Central memory CD4-positive, alpha-beta T cell (primary cell): ENCODE measurements at regions not wholly inside any gene's neighbourhood (a gene's known extent, or its start where the extent isn't known, plus 50 kb on each side); places are given as distances from the start of the nearest gene placed in this dataset.
"Not testable (repeated sequence)": the region's sequence is repeated elsewhere in the genome, so short reads cannot be mapped to it uniquely, and the experiment has no call there.

ENCODE experiments used
- DNase-seq: peaks from one replicate; pipeline ENCODE4 v3.0.0; 2022

GRCh38 chr9:30775236-30775635 is 1609.2 kb upstream of the ACO1 start:
- no peak for DNase-seq

- no peak for DNase-seq
These were observed 1587.7 kb upstream of the ACO1 start for GRCh38 chr9:30796764-30797163.

DNA sequence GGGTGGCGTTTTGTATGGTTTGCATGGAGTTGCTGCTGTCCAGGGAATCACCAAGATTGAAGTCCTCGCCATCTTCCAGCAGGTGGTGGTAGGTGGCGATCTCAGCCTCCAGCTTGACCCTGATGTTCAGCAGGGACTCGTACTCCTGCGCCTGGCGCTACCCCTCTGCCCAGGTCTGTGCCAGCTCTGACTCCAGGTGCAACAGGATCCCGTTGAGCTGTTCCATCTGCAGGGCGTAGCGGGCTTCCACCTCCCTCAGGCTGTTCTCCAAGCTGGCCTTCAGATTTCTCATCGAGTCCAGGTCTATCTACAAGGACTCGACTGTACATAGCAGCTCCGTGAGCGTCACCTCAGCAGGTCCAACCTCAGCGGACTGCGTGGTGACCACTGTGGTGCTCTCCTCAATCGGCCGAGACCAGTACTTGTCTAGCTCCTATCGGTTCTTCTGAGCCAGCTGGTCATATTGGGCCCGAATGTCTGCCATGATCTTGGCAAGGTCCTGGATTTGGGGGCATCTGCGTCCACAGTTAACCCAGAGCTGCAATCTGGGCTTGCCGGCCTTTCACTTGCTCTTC is 1584.8 kb upstream of the ACO1 start:
- no peak for DNase-seq

DNA sequence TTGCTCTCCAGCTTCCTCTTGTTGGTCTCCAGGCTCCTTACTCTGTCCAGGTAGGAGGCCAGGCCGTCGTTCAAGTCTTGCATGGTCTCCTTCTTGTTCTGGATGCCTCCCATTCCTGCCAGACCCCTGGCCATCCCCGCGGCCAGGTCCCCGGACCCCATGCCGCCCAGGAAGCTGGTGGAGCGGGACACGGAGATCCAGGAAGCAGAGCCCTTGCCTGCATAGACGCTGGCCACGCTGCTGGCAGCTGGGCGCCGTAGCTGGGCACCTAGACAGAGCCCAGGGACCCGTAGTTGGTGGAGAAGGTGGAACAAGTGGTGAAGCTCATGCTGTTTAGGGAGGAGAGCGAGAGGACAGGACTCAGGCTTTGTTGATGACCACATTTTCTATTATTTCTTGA is 1584.0 kb upstream of the ACO1 start:
- no peak for DNase-seq

GRCh38 chr9:30812821-30813220 is 1571.6 kb upstream of the ACO1 start:
- no peak for DNase-seq

GRCh38 chr9:30815585-30815984 is 1568.9 kb upstream of the ACO1 start:
- DNase-seq: no peak

DNA sequence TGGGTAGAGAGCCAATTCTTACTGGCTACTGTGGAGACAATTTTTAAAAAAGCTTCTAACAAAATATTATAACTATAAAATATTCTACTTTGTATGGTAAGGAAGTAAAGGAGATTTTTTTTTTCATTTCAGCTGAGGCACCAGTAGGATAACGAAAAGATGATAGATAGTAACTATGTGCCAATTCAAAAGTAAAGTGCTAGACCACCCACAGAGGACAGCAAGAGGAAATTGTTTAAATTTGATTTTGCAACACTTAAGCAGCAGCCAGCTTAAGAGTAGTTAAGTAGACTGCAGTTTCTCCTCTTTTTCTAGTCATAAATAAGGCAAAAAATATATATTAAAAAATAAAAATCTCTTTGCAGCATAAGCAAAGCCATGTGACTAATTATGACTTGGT is 1539.3 kb upstream of the ACO1 start:
- DNase-seq: no peak

GRCh38 chr9:30846651-30847050 is 1537.8 kb upstream of the ACO1 start:
- DNase-seq: no peak

DNA sequence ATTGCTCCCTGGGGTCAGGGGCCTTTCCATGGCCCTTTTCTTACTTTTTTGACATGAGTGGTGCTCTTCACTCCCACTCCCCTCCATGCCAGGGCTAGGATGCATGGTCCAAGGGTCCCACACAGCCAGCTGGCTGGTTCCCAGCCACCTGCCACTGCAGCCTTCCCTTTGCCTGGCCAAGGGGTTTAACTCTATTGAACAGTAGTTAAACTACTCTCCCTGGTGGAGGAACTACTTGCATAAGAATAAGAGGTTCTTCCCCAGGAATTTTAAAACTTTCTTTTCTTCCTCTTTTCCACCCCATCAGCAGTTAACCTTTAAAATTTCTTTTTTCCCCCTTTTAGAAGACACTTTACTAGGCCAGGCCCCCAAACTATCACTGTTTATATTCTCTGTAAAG is 1532.8 kb upstream of the ACO1 start:
- no peak for DNase-seq

GRCh38 chr9:30900706-30901105 is 1483.7 kb upstream of the ACO1 start:
- no peak for DNase-seq

- no peak for DNase-seq
These were observed 1471.1 kb upstream of the ACO1 start for GRCh38 chr9:30913331-30913730.

DNA sequence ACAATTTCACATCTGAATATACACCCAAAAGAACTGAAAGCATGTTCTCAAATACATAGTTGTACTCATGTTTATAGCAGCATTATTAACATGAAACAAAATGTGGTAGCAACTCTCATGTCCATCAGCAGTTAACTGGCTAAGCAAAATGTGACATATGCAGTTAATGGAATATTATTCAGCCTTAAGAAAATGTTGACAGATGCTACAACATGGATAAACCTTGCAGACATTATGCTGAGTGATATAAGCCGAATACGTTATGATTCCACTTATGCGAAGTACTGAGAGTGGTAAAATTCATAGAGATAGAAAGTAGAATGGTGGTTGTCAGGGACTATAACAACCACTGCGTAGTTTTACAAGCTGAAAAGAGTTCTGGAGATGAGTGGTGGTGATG is 1469.0 kb upstream of the ACO1 start:
- no peak for DNase-seq

DNA sequence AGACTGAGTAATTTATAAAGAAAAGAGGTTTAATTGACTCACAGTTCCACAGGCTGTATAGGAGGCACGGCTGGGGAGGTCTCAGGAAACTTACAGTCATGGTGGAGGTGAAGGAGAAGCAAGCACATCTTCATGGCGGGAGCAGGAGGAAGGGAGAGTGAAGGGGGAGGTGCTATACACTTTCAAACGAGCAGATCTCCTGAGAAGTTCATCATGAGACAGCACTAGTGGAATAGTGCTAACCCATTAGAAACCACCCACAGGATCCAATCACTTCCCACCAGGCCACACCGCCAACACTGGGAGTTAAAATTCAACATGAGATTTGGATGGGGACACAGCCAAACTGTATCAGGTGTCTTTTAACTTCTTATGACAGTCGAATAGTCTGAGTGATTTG is 1459.3 kb upstream of the ACO1 start:
- no peak for DNase-seq

DNA sequence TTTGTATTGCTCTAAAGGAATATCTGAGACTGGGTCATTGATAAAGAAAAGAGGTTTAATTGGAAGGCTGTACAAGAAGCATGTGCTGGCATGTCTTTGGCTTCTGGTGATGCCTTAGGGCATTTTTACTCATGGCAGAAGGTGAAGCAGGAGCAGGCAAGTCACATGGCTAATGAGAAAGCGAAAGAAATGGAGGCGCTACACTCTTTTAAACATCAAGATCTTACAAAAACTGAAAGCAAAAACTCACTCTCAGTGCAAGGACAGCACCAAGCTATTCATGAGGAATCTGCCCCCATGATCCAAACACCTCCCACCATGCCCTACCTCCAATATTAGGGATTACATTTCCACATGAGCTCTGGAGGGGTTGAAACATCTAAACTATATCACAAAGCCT is 1458.8 kb upstream of the ACO1 start:
- DNase-seq: no peak

- DNase-seq: no peak
These were observed 1456.4 kb upstream of the ACO1 start for GRCh38 chr9:30928045-30928444.

- DNase-seq: no peak
These were observed 1452.2 kb upstream of the ACO1 start for GRCh38 chr9:30932226-30932625.

DNA sequence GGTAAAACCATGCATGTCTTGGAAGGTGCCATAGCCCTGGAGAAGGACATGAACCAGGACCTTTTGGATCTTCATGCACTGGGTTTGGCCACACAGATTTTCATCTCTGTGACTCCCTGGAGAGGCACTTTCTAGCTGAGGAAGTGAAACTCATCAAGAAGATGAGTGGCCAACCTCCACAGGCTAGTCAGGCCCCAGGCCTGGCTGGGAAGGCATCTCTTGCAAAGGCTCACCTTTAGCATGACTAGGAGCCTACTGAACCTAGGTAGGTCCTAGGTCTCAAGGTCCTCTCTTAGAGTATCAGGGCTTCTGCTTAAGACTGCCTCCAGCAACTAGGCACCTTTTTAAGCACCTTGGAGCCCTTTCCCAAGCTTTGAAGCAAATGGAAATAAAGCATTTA is 1448.7 kb upstream of the ACO1 start:
- DNase-seq: no peak

DNA sequence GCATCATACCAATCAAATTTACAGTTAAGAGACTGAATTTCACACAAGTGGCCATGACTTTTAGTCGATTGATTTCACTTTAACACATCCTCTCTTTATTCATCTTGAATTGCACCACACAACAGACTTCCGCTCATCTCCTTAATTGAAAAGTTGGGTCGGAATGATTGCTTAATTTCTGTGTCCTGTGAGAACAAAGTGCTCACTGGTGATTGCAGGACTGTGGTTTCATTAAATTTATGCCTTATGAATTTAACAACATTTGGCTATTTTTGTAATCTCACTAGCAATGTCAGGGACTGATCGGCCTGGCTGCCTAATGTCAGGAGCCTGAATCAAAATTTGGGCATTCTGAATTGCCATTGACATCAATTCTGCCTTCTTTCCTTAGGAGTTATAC is 1447.3 kb upstream of the ACO1 start:
- no peak for DNase-seq

- not testable (repeated sequence) for DNase-seq
These were observed 1441.6 kb upstream of the ACO1 start for GRCh38 chr9:30942852-30943251.

DNA sequence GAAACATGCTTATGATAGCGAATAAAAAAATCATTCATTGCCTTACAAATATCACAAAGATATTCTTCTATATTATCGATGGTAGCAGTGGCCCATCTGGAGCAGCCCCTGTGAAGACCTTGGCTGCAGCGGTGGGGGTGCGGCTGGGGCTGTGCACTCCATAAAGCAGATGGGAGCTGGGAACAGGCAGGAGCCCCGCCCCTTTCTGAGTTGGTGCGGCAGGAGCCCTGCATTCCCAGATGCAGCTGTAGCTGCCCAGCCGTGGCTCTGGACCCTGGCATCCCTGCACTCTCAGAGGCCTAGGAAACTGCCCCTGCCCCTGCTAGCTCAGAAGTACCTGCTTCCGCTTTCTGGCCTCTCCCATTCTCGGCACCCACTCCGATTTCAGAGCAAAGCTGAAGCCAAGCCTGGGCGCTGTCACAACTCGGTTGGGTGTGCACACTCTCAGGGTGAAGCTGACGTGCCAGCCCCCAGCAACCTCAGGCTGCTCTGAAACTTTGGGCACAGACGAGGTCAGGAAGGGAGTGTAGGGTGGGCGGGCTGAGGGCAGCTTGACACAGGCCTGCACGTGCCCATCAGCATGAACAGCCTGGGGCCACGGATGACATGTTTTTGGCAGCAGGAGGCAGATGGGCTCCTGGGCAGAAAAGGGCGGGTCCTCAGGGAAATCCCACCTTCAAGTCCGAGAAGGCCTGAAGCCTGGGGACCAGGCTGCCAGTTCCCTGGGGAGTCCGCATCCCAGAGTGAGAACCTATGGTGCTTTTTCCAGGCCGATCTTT is 1440.8 kb upstream of the ACO1 start:
- DNase-seq: no peak

GRCh38 chr9:30944225-30944569 is 1440.2 kb upstream of the ACO1 start:
- DNase-seq: no peak

DNA sequence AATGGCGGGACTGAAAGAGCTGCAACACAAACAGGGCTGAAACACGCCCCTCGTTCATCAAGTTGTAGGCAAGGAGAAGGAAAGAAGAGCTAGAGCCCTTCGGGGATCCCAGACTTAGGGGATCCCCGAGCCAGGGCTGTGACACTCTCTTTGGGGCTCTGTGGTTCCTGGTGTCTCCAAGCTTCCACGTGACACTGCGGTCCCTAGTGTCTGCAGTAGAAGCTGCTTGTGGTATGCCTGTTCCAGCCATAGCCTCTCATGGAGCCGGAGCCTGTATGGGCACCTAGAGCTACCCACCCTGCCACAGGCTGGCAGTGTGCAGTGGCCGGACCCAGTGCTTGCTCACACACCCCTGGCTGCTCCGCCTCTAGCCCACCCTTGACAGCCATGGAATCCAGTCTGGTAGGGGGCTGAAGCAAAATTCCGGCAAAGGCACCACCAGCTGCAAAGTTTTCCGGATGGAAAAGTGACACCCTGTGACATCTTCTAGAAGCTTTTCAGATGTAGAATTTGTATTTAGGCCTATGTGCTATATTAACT is 1439.6 kb upstream of the ACO1 start:
- no peak for DNase-seq

GRCh38 chr9:30964332-30964731 is 1420.1 kb upstream of the ACO1 start:
- DNase-seq: no peak

- DNase-seq: no peak
These were observed 1417.0 kb upstream of the ACO1 start for GRCh38 chr9:30967476-30967875.

DNA sequence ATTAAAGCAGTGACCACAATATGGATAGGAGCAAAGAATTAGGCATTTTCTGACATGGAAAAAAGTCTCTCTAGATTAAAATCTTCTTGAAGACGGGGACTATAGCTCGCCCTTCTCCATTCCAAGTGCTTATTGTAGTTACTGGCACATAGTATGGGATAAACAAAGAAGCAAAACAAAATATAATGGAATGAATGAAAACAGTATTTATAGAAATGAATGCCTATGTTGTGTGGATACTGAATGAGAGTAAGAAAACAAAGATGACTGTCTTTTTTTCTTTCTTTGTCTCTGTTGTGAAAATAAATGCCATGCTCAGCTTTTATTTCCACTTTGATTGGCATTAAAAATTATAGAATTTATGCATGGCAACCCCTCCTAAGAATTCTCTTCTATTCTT is 1414.3 kb upstream of the ACO1 start:
- no peak for DNase-seq
